NCI-H748 treated with DMSO at 0.1 percent for 48 hours (cell line): ENCODE measurements at regions not wholly inside any gene's neighbourhood (a gene's known extent, or its start where the extent isn't known, plus 50 kb on each side); places are given as distances from the start of the nearest gene placed in this dataset.

Experiments
- DNase-seq: peaks from one replicate; lab custom pipeline; 2025; lab: John Stamatoyannopoulos, UW

- no peak for DNase-seq
Measured at GRCh38 chr1:229093238-229093540, 177.7 kb upstream of the RAB4A start.

GRCh38 chr1:229093609-229094336, 177.1 kb upstream of the RAB4A start:
- DNase-seq = peak; percentile 54

GRCh38 chr1:229094476-229095311, 176.2 kb upstream of the RAB4A start:
- no peak for DNase-seq

GRCh38 chr1:229095325-229095724, 175.6 kb upstream of the RAB4A start:
- no peak for DNase-seq

GRCh38 chr1:229097356-229097755, 173.6 kb upstream of the RAB4A start:
- no peak for DNase-seq

- DNase-seq = no peak
Measured at GRCh38 chr1:229098361-229098760, 172.6 kb upstream of the RAB4A start.

GRCh38 chr1:229098903-229099578, 171.9 kb upstream of the RAB4A start:
- DNase-seq = no peak

GRCh38 chr1:229101011-229101871, 169.7 kb upstream of the RAB4A start:
- DNase-seq = no peak

- no peak for DNase-seq
Measured at GRCh38 chr1:229102741-229103391, 168.0 kb upstream of the RAB4A start.

- no peak for DNase-seq
Measured at GRCh38 chr1:229104654-229105053, 166.3 kb upstream of the RAB4A start.

GRCh38 chr1:229105109-229105508, 165.8 kb upstream of the RAB4A start:
- DNase-seq = no peak

- no peak for DNase-seq
Measured at GRCh38 chr1:229105822-229106525, 164.9 kb upstream of the RAB4A start.

GRCh38 chr1:229106526-229107125, 164.3 kb upstream of the RAB4A start:
- no peak for DNase-seq

GRCh38 chr1:229107304-229107815, 163.6 kb upstream of the RAB4A start:
- no peak for DNase-seq

GRCh38 chr1:229107972-229108371, 162.9 kb upstream of the RAB4A start:
- no peak for DNase-seq

GRCh38 chr1:229108598-229109201, 162.2 kb upstream of the RAB4A start:
- DNase-seq = no peak

- DNase-seq = no peak
Measured at GRCh38 chr1:229109320-229109761, 161.6 kb upstream of the RAB4A start.

GRCh38 chr1:229110986-229111385, 159.9 kb upstream of the RAB4A start:
- DNase-seq = no peak

GRCh38 chr1:229111703-229112319, 159.1 kb upstream of the RAB4A start:
- DNase-seq = no peak
